GM21619 (cell line): ENCODE measurements at regions not wholly inside any gene's neighbourhood (a gene's known extent, or its start where the extent isn't known, plus 50 kb on each side); places are given as distances from the start of the nearest gene placed in this dataset.
"Not testable (repeated sequence)": the region's sequence is repeated elsewhere in the genome, so short reads cannot be mapped to it uniquely, and the experiment has no call there.

Experiments used
- ATAC-seq: cut with Tn5 transposase; IDR thresholded peaks from one replicate; pipeline ENCODE4 v1.9.1; 2021; ENCODE audit not compliant: unreplicated experiment

- no peak for ATAC-seq
Measured at GRCh38 chr14:40296821-40297220, 864.6 kb upstream of the FBXO33 start.

GRCh38 chr14:40292664-40293063 is 860.4 kb upstream of the FBXO33 start:
- no peak for ATAC-seq

GRCh38 chr14:40282196-40282595 is 850.0 kb upstream of the FBXO33 start:
- no peak for ATAC-seq

- no peak for ATAC-seq
Measured at GRCh38 chr14:40280652-40281051, 848.4 kb upstream of the FBXO33 start.

GRCh38 chr14:40273417-40273816 is 841.2 kb upstream of the FBXO33 start:
- no peak for ATAC-seq

- ATAC-seq: no peak
Measured at GRCh38 chr14:40271480-40271879, 839.2 kb upstream of the FBXO33 start.

- ATAC-seq: no peak
Measured at GRCh38 chr14:40269436-40269835, 837.2 kb upstream of the FBXO33 start.

- ATAC-seq: no peak
Measured at GRCh38 chr14:40268236-40268635, 836.0 kb upstream of the FBXO33 start.

- no peak for ATAC-seq
Measured at GRCh38 chr14:40265096-40265495, 832.9 kb upstream of the FBXO33 start.

- ATAC-seq: no peak
Measured at GRCh38 chr14:40252817-40253447, 820.7 kb upstream of the FBXO33 start.

- ATAC-seq: no peak
Measured at GRCh38 chr14:40248671-40249070, 816.4 kb upstream of the FBXO33 start.

- no peak for ATAC-seq
Measured at GRCh38 chr14:40240245-40240859, 808.1 kb upstream of the FBXO33 start.

GRCh38 chr14:40232302-40232701 is 800.1 kb upstream of the FBXO33 start:
- ATAC-seq: no peak

- no peak for ATAC-seq
Measured at GRCh38 chr14:40229676-40230075, 797.4 kb upstream of the FBXO33 start.

- ATAC-seq: no peak
Measured at GRCh38 chr14:40222996-40223395, 790.8 kb upstream of the FBXO33 start.

- ATAC-seq: no peak
Measured at GRCh38 chr14:40221428-40221827, 789.2 kb upstream of the FBXO33 start.

- ATAC-seq: no peak
Measured at GRCh38 chr14:40219032-40219431, 786.8 kb upstream of the FBXO33 start.

GRCh38 chr14:40218282-40218941 is 786.2 kb upstream of the FBXO33 start:
- ATAC-seq: no peak

- ATAC-seq: no peak
Measured at GRCh38 chr14:40216976-40217375, 784.7 kb upstream of the FBXO33 start.

GRCh38 chr14:40216408-40216807 is 784.2 kb upstream of the FBXO33 start:
- ATAC-seq: not testable (repeated sequence)

GRCh38 chr14:40213701-40214100 is 781.5 kb upstream of the FBXO33 start:
- ATAC-seq: no peak

- no peak for ATAC-seq
Measured at GRCh38 chr14:40204441-40205175, 772.4 kb upstream of the FBXO33 start.
